H9 (cell line): ENCODE measurements at regions not wholly inside any gene's neighbourhood (a gene's known extent, or its start where the extent isn't known, plus 50 kb on each side); places are given as distances from the start of the nearest gene placed in this dataset.

Source experiments
- DNase-seq: peaks from one replicate; pipeline ENCODE4 v3.0.0-alpha.2; 2017
- H2AFZ ChIP-seq: one replicate; pipeline ENCODE4 v1.6.1; 2013; ENCODE audit warnings: mild to moderate bottlenecking, low read length, control low read depth, moderate library complexity
- H2AK5ac ChIP-seq: 2 replicates; pipeline ENCODE4 v1.6.1; 2013; ENCODE audit warnings: low read length, control low read depth, mixed read lengths; ENCODE audit not compliant: insufficient read length
- H2BK120ac ChIP-seq: one replicate; pipeline ENCODE4 v1.6.1; 2013; ENCODE audit warnings: low read depth, mild to moderate bottlenecking, low read length, control low read depth, inconsistent platforms; ENCODE audit not compliant: poor library complexity, severe bottlenecking
- H2BK12ac ChIP-seq: 2 replicates; pipeline ENCODE4 v1.6.1; 2013; ENCODE audit warnings: low read length, control low read depth, mixed read lengths, low read depth; ENCODE audit not compliant: insufficient read length
- H2BK15ac ChIP-seq: 2 replicates; pipeline ENCODE4 v1.6.1; 2013; ENCODE audit warnings: low read depth, low read length, control low read depth
- H2BK20ac ChIP-seq: one replicate; pipeline ENCODE4 v1.6.1; 2013; ENCODE audit warnings: low read depth, mild to moderate bottlenecking, low read length, control low read depth, inconsistent platforms; ENCODE audit not compliant: poor library complexity, severe bottlenecking
- H2BK5ac ChIP-seq: 2 replicates; pipeline ENCODE4 v1.6.1; 2013; ENCODE audit warnings: low read length, control low read depth, mixed read lengths; ENCODE audit not compliant: insufficient read length
- H3K14ac ChIP-seq: 2 replicates; pipeline ENCODE4 v1.6.1; 2013; ENCODE audit warnings: low read length, control low read depth; ENCODE audit not compliant: insufficient read depth
- H3K18ac ChIP-seq: 2 replicates; pipeline ENCODE4 v1.6.1; 2013; ENCODE audit warnings: low read depth, mild to moderate bottlenecking, mixed read lengths, low read length, control low read depth; ENCODE audit not compliant: insufficient read length
- H3K23ac ChIP-seq: 2 replicates; pipeline ENCODE4 v1.6.1; 2013; ENCODE audit warnings: low read length, control low read depth, mixed read lengths, low read depth; ENCODE audit not compliant: insufficient read length
- H3K23me2 ChIP-seq: 2 replicates; pipeline ENCODE4 v1.6.1; 2013; ENCODE audit warnings: low read depth, mild to moderate bottlenecking, mixed read lengths, low read length, control low read depth; ENCODE audit not compliant: insufficient read length, poor library complexity, severe bottlenecking
- H3K27ac ChIP-seq: 2 replicates; pipeline ENCODE4 v1.5.1; 2013; ENCODE audit warnings: low read length, control low read depth, mixed read lengths, low read depth; ENCODE audit not compliant: insufficient read length
- H3K27me3 ChIP-seq: 2 replicates; pipeline ENCODE4 v1.6.1; 2013; ENCODE audit warnings: low read length, control low read depth, inconsistent platforms; ENCODE audit not compliant: insufficient read depth
- H3K4ac ChIP-seq: 2 replicates; pipeline ENCODE4 v1.6.1; 2013; ENCODE audit warnings: low read depth, mild to moderate bottlenecking, control low read depth, inconsistent platforms, low read length, moderate library complexity
- H3K4me1 ChIP-seq: 2 replicates; pipeline ENCODE4 v1.6.1; 2013; ENCODE audit warnings: low read length, control low read depth, inconsistent platforms; ENCODE audit not compliant: insufficient read depth
- H3K4me2 ChIP-seq: 2 replicates; pipeline ENCODE4 v1.6.1; 2013; ENCODE audit warnings: low read length, control low read depth, mixed read lengths; ENCODE audit not compliant: insufficient read length, insufficient read depth
- H3K56ac ChIP-seq: 2 replicates; pipeline ENCODE4 v1.6.1; 2013; ENCODE audit warnings: low read depth, mild to moderate bottlenecking, mixed read lengths, low read length, control low read depth; ENCODE audit not compliant: insufficient read length
- H3K79me1 ChIP-seq: 2 replicates; pipeline ENCODE4 v1.6.1; 2013; ENCODE audit warnings: low read depth, mild to moderate bottlenecking, moderate library complexity, low read length, control low read depth, inconsistent platforms; ENCODE audit not compliant: insufficient read depth, poor library complexity, severe bottlenecking
- H3K79me2 ChIP-seq: 2 replicates; pipeline ENCODE4 v1.6.1; 2013; ENCODE audit warnings: low read length, control low read depth, inconsistent platforms; ENCODE audit not compliant: insufficient read depth
- H3K9ac ChIP-seq: 2 replicates; pipeline ENCODE4 v1.6.1; 2013; ENCODE audit warnings: low read length, control low read depth, mixed read lengths; ENCODE audit not compliant: insufficient read length; ENCODE audit errors: extremely low read depth
- H3K9me3 ChIP-seq: one replicate; pipeline ENCODE4 v1.6.1; 2013; ENCODE audit warnings: low read depth, low read length, inconsistent platforms; ENCODE audit not compliant: control insufficient read depth
- H3T11ph ChIP-seq: one replicate; pipeline ENCODE4 v1.6.1; 2013; ENCODE audit warnings: mild to moderate bottlenecking, low read length, control low read depth, inconsistent platforms
- H4K20me1 ChIP-seq: one replicate; pipeline ENCODE4 v1.6.1; 2013; ENCODE audit not compliant: control insufficient read depth, insufficient read length, insufficient read depth
- H4K5ac ChIP-seq: 2 replicates; pipeline ENCODE4 v1.6.1; 2013; ENCODE audit warnings: low read depth, mild to moderate bottlenecking, mixed read lengths, low read length, control low read depth; ENCODE audit not compliant: insufficient read length
- H4K8ac ChIP-seq: replicated peaks from 2 replicates; pipeline ENCODE4 v1.6.1; 2013; ENCODE audit warnings: low read length, control low read depth, mixed read lengths, low read depth; ENCODE audit not compliant: insufficient read length
- H4K91ac ChIP-seq: 2 replicates; pipeline ENCODE4 v1.6.1; 2013; ENCODE audit warnings: low read depth, mild to moderate bottlenecking, moderate library complexity, mixed read lengths, low read length, control low read depth; ENCODE audit not compliant: insufficient read length
- H3K27ac Mint-ChIP-seq, 3 experiments: 2 replicates in 2 of 3; 3 replicates in 1 of 3; pipeline ENCODE4 v1.8.0; 2020 to 2021; ENCODE audit warnings: mixed read lengths in 3 of 3, mild to moderate bottlenecking in 1 of 3, moderate library complexity in 1 of 3
- H3K27me3 Mint-ChIP-seq: 2 replicates; pipeline ENCODE4 v1.8.0; 2021; ENCODE audit warnings: low read depth, mild to moderate bottlenecking, moderate library complexity, mixed read lengths
- H3K36me3 Mint-ChIP-seq, 3 experiments: 2 replicates in 2 of 3; 3 replicates in 1 of 3; pipeline ENCODE4 v1.8.0; 2020 to 2021; ENCODE audit warnings: low read depth in 3 of 3, mixed read lengths in 3 of 3; ENCODE audit not compliant: insufficient read depth in 1 of 3
- H3K4me1 Mint-ChIP-seq, 2 experiments: 2 replicates each; pipeline ENCODE4 v1.8.0; 2020; ENCODE audit warnings: mixed read lengths in 2 of 2
- H3K4me3 Mint-ChIP-seq, 2 experiments: 2 replicates in 1 of 2; 3 replicates in 1 of 2; pipeline ENCODE4 v1.8.0; 2020 to 2021; ENCODE audit warnings: mild to moderate bottlenecking in 2 of 2, mixed read lengths in 2 of 2, moderate library complexity in 1 of 2
- H3K9me3 Mint-ChIP-seq, 2 experiments: 2 replicates in 1 of 2; 3 replicates in 1 of 2; pipeline ENCODE4 v1.8.0; 2020; ENCODE audit warnings: mild to moderate bottlenecking in 2 of 2, mixed read lengths in 2 of 2, moderate library complexity in 1 of 2
- WGBS: extraction: QIAGEN DNeasy Blood & Tissue Kit; methylation state at CpG from one replicate; pipeline ENCODE4 v1.1.7; 2013; ENCODE audit warnings: missing lambda C conversion rate, low lambda C conversion rate, mixed read lengths; ENCODE audit not compliant: insufficient read length; ENCODE audit errors: extremely low coverage; 5-methylcytosine and 5-hydroxymethylcytosine counted together
- TF ChIP-seq, protein P1 (sequence below): fragments of 200-600 bp; sonication (generic); conservative IDR thresholded peaks from 3 replicates; pipeline ENCODE4 v1.8.0; 2021; ENCODE audit warnings: antibody characterized with exemption, mild to moderate bottlenecking

DNA sequence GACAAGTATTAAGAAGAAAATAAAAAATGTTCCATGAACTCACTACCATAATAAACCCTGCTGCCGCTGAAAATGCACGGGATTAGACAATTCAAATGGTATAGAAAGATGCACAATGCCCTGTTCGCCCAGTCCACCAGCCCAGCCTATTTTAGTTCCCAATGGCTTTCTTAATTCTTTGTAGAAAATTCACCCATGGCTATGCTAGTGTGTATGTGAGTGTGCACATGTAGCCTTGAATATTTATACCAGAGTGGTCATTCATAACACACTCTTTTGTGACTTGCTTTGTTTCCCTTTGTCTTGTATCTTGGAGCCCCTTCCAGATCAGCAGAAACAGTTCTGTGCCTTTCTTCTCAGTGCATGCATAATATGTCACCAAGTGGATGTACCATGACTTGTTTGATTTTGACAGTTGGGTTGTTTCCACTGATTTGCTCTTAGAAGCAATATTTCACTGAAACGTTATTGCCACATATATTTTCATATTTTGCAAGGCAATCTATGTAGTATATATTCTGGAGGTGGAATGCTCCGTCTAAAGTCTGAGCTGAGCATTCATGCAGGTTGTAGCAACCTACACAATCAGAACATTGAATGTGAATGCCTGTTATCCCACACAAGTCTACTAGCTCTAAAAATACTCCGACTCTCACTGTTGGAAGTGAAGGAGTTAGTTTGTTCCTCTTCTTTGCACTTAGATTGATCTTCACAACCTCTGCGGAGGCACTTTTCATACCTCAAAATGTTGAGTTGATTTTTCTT, 383.0 kb upstream of the EEF2KMT start:
- H2AFZ ChIP-seq, result no peak overlapping the region
- H3K14ac ChIP-seq, result no peak overlapping the region
- DNase-seq, result no peak
- no peaks in the 10 kb centered on the region for H3K9me3 ChIP-seq
- Mint-ChIP-seq H3K9me3 (no peaks in the 10 kb centered on the region), H3K4me3 (no peak overlapping the region), H3K4me1 (peaks cover 28 to 37% of the 10 kb centered on the region in 2 experiments), H3K27me3 (peaks cover 47% of the 10 kb centered on the region), H3K27ac (no peak overlapping the region), H3K36me3 (no peaks in the 10 kb centered on the region)
- H3K79me2 ChIP-seq, result no peaks in the 10 kb centered on the region
- no peak overlapping the region for H3K27ac ChIP-seq
- no peak overlapping the region for H3K9ac ChIP-seq
- no peak overlapping the region for H2BK120ac ChIP-seq
- no peak overlapping the region for H3K56ac ChIP-seq
- H2BK12ac ChIP-seq, result no peak overlapping the region
- H2BK15ac ChIP-seq, result no peak overlapping the region
- TF ChIP-seq, protein P1, sequence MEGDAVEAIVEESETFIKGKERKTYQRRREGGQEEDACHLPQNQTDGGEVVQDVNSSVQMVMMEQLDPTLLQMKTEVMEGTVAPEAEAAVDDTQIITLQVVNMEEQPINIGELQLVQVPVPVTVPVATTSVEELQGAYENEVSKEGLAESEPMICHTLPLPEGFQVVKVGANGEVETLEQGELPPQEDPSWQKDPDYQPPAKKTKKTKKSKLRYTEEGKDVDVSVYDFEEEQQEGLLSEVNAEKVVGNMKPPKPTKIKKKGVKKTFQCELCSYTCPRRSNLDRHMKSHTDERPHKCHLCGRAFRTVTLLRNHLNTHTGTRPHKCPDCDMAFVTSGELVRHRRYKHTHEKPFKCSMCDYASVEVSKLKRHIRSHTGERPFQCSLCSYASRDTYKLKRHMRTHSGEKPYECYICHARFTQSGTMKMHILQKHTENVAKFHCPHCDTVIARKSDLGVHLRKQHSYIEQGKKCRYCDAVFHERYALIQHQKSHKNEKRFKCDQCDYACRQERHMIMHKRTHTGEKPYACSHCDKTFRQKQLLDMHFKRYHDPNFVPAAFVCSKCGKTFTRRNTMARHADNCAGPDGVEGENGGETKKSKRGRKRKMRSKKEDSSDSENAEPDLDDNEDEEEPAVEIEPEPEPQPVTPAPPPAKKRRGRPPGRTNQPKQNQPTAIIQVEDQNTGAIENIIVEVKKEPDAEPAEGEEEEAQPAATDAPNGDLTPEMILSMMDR, result no peak
- H3T11ph ChIP-seq, result no peak overlapping the region
- H2BK5ac ChIP-seq, result no peak overlapping the region
- no CpG with 5 or more reads among the region's 7 CpGs for WGBS
- H3K18ac ChIP-seq, result no peak overlapping the region
- H4K20me1 ChIP-seq, result no peaks in the 10 kb centered on the region
- H3K4me2 ChIP-seq, result no peak overlapping the region
- H3K23ac ChIP-seq, result no peak overlapping the region
- no peak overlapping the region for H4K8ac ChIP-seq
- H2BK20ac ChIP-seq, result no peak overlapping the region
- no peak overlapping the region for H4K91ac ChIP-seq
- no peak overlapping the region for H4K5ac ChIP-seq
- H3K4ac ChIP-seq, result no peak overlapping the region
- H3K4me1 ChIP-seq, result peaks cover 3% of the 10 kb centered on the region
- H3K23me2 ChIP-seq, result no peaks in the 10 kb centered on the region
- H3K27me3 ChIP-seq, result no peaks in the 10 kb centered on the region
- no peaks in the 10 kb centered on the region for H3K79me1 ChIP-seq
- no peak overlapping the region for H2AK5ac ChIP-seq
